GM23248 (cell line): ENCODE measurements at regions not wholly inside any gene's neighbourhood (a gene's known extent, or its start where the extent isn't known, plus 50 kb on each side); places are given as distances from the start of the nearest gene placed in this dataset.

Source experiments
- EZH2 ChIP-seq: fragments of 200-600 bp; sonication (generic); IDR thresholded peaks from 2 replicates; pipeline ENCODE4 v1.6.1; 2018; ENCODE audit warnings: antibody characterized with exemption, mild to moderate bottlenecking; ENCODE audit not compliant: insufficient read depth, poor library complexity, severe bottlenecking
- EZH2phosphoT487 ChIP-seq: fragments of 200-600 bp; sonication (generic); IDR thresholded peaks from 2 replicates; pipeline ENCODE4 v1.6.1; 2018; ENCODE audit warnings: antibody characterized with exemption, moderate library complexity, mild to moderate bottlenecking, low read depth; ENCODE audit not compliant: insufficient read depth

DNA sequence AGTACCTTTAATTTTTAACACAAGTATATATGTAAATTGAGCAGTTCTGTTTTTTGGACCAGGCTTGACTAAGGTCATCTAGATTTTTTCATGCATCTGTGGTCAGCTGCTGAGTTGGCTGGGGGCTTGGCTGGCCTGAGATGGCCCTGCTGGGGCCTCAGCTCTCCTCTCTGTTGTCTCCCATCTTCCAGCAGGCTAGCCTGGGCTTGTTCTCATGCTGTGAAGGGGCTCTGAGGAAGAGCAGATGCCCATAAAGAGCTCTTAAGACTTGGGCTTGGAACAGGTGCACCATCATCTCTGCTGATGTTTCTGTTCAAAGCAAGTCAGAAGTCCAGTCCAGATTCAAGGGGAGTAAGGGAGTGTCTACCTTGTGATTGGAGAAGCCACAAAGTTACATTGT lies 51.2 kb upstream of the TNR start:
- no peak for TF ChIP-seq EZH2
- TF ChIP-seq EZH2phosphoT487: no peak
